ENCODE measurements at regions not wholly inside any gene's neighbourhood (a gene's known extent, or its start where the extent isn't known, plus 50 kb on each side); places are given as distances from the start of the nearest gene placed in this dataset.
A peak's percentile ranks its signal among the peaks of the same experiment; 100 is the strongest.
"Not testable (repeated sequence)": the region's sequence is repeated elsewhere in the genome, so short reads cannot be mapped to it uniquely, and the experiment has no call there.

- no peak for DNase-seq (ENCODE audit: low spot score)
Measured at GRCh38 chr12:87332987-87333726, 696.0 kb downstream of the C12orf50 start.

DNA sequence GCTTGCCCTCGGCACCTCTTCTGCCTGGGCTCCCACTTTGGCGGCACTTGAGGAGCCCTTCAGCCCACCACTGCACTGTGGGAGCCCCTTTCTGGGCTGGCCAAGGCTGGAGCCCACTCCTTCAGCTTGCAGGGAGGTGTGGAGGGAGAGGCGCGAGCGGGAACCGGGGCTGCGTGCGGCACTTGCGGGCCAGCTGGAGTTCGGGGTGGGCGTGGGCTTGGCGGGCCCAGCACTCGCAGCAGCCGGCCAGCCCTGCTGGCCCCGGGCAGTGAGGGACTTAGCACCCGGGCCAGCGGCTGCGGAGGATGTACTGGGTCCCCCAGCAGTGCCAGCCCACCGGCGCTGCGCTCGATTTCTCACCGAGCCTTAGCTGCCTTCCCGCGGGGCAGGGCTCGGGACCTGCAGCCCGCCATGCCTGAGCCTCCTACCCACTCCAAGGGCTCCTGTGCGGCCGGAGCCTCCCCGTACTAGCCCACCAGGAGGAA lies 699.1 kb downstream of the C12orf50 start:
- not testable (repeated sequence) for DNase-seq (ENCODE audit: low spot score)

DNA sequence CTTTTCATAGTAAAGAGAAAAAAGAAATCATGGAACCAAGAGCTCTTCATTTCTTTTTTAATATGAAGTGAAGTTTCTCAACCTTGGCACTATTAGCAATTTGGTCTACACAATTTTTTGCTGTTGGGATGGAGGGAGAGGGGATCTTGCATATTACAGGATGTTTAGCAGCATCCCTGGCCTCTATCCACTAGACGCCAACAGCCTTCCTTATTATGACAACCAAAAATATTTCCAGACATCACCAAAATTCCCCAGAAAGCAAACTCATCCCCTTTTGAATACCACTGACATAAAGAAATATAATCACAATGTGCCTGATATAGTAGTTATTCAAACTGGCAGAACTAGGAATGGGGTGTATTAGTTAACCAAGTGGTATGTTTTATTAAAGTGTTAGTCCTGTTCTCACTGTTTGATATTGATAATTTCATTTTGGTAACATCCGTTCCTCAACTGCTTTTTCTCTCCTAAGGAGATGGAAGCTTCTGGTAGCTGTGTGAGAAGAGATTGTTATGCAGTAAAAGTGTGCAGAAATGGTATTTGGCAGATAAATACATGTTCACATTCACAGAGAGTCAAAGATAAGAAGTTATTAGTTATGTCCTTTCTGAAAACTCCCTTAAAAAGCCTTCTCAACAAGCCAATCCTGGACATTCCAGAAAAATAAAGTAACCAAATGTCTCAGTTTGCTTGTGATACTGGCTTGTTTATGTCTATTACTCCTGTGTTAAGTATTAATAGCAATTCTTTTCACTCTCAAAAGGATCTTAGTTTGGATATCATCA lies 699.9 kb downstream of the C12orf50 start:
- DNase-seq (ENCODE audit: low spot score): no peak

GRCh38 chr12:87323369-87323768 lies 705.8 kb downstream of the C12orf50 start:
- no peak for DNase-seq (ENCODE audit: low spot score)

GRCh38 chr12:87320724-87321123 lies 708.5 kb downstream of the C12orf50 start:
- no peak for DNase-seq (ENCODE audit: low spot score)

DNA sequence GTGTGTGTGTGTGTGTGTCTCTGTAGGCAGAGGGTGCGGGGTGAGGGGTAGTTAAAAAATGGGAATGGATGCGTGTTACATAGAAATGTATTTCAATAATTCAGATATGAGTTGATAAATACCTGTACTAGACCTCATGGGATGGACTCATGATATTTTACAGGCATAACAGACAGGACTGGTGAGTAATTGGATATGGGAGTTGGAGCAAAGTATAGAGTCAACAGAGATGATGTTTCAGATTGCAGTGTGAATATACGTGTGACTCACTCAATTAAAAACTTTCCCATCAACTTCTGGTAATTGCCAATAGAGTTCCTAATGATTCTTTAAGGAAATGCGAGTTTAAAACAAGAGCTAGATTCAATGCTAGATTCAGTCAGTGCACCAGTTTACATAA lies 711.9 kb downstream of the C12orf50 start:
- DNase-seq (ENCODE audit: low spot score): no peak

DNA sequence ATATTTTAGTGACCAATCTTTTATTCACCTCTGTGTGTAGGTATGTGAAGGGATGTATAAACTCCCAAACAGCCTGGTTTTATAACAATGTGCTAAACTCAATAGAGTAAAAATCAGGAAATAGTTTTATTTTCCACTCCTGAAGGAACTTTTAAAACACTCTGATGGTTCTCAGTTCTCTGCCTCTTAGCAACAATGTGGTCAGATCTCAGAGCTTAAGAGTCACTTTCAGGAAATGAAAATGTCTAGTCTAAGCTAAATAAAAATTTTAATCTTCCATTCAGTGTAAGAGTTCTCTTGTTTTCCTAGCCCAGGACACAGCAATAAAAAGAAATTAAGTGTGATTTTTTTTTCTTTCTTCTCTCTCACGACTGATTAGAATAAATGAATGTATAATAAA lies 718.0 kb downstream of the C12orf50 start:
- peak; percentile 14 for DNase-seq (ENCODE audit: low spot score)

DNA sequence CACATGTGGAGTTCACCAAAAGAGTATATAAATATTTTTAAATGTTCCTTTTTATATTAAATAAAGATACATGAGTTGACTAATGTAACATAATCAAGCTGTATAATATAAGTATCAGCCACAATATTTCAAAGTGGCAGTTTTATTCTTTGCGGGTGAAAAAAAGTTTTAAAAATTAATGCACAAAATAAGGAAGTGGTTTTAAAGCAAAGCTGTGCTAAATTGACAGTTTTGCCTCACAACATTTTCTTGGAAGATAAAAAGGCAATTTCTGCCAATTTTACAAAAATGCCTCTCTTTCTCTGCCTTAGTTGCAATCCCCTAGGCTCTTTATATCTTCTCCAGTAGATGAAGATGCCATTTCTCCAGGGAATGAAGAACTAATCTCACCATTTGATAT lies 719.1 kb downstream of the C12orf50 start:
- no peak for DNase-seq (ENCODE audit: low spot score)

- no peak for DNase-seq (ENCODE audit: low spot score)
Measured at GRCh38 chr12:87305481-87305880, 723.7 kb downstream of the C12orf50 start.

GRCh38 chr12:87304406-87304805 lies 724.8 kb downstream of the C12orf50 start:
- DNase-seq (ENCODE audit: low spot score): peak; percentile 10

DNA sequence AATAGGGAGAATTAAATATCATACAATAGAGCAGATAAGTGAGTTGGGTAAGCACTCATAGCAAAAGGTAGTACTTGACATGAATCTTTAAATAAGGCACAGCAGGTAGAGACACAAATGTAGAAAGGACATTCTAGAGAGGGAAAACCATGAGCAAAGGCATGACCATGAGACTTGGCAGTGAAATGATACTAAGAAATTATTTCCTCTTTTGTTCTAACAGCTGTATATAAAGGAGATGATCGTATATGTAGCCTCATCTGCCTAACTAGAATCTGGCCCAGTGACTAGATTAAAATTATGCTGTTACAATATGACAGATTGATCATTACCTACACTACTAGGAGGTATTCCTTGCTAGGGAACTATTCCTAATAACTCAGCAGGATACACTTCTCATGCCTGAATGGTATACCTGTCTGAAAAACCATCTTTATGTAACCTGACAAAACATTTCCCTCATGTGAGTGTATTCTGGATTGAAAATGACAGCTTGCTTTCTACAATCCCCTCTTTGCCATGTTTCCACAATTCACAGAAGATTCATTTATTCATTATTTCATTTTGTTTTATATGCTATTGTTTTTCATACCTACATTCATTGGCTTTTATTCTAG lies 725.7 kb downstream of the C12orf50 start:
- DNase-seq (ENCODE audit: low spot score): no peak

DNA sequence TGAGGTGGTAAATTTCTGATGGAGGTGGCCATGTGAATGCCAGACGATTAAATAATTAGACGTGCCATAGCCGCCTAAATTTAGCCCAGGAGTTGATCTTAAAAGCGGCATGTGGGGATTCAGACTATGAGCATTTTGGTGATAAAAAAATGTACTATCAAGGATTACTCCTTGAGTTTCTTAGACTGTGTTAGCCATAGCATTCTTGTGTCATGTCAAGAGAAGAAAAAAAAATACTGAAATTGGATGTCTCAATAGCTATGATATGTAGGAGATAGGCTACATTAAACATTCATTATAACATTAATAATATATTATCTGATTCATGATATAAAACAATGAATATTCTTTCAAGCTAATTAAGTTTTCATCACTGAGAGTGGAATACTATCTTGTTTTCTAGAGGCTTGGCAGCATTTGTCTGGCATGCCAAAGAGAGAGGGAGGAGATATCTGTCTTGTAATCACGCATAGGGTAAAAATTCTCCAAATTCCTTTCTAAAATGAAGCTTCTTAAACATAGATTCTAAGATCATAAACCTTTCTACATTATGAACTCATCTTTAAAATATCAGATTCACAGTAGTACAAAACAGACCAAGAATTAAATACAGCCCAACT lies 727.0 kb downstream of the C12orf50 start:
- DNase-seq (ENCODE audit: low spot score): no peak

GRCh38 chr12:87290505-87290904 lies 738.7 kb downstream of the C12orf50 start:
- no peak for DNase-seq (ENCODE audit: low spot score)

GRCh38 chr12:87283886-87284285 lies 745.3 kb downstream of the C12orf50 start:
- DNase-seq (ENCODE audit: low spot score): no peak

DNA sequence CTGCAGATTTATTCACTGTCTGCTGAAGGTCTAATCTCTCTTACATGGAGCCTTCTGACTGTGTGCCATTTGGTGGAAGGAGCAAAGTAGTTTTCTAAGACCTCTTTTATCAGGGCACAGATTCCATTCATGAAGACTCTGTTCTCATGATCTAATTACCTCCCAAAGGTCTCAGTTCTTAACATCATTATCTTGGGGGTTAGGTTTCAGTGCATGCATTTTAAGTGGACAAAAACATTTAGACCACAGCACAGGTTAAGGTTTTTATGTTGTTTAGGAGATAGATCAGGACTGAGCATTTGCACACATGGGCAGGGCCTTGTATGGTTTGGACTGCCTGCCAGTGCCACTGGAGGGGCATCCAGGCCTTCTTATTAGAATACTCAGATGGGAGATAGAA lies 746.1 kb downstream of the C12orf50 start:
- DNase-seq (ENCODE audit: low spot score): no peak

DNA sequence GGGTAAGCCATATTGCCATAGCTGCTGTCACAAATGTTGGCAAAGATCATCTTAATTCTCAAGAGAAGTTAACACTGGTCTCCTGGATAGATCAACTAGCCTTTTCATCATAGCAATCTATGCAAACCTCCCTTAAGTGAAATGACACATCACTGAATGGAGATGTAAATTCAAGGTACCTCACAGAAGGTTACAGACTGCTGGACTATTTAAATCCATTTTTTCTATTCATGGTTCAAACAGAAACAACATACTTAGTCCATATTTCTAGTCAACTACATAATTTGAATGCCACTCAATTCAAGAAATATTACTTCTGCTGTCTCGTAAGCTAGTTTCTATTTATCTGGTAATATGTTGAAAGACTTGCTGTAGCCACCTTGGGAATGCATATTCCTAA lies 748.3 kb downstream of the C12orf50 start:
- DNase-seq (ENCODE audit: low spot score): no peak

DNA sequence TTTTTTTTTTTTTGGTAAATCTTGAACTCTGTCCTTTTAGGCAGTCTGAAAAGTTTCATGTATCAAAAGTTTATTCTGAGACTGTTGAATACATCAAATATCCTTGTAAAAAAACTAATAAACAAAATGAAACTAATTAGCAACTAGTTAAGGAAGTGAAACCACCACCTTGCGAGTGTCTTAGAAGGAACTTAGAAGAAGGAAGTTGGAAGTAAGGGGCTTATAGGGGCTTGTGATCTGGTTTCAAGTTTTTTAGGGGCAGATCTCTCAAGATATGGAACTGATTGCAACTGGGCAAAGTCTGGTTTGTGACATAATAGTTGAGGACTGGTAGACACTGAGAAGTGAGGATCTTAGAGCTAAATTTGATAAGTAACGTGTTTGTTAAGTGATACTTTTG lies 748.8 kb downstream of the C12orf50 start:
- peak; percentile 2 for DNase-seq (ENCODE audit: low spot score)

DNA sequence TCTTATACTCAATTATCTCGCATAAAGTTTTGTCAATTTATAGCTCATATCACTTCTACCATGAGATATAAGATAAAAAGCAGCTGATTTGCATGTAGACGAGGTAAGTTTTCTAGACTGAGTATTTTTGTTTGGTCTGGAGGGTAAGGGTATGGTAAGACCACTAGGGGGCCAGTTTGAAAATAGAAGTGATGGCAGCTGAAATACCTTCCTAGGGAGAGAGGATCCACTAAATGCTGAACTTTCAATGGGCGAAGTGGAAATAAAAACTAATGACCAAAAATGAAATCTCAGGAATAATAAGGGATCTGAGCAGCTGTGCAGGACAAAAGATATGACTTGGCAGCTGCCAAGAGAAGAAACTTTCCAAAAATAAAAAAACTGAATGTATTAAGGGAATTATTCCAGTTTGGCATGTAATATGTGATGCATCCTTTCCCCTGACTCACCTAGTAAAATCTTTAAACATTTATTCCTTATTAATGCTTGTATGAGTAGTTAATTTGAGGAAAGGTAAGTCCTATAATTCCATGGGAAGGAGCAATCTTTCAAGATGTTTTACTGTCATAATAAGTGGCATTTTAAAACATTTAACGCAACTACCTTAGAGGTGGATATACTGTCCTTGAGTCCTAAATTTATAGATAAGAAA lies 754.5 kb downstream of the C12orf50 start:
- peak; percentile 9 for DNase-seq (ENCODE audit: low spot score)

DNA sequence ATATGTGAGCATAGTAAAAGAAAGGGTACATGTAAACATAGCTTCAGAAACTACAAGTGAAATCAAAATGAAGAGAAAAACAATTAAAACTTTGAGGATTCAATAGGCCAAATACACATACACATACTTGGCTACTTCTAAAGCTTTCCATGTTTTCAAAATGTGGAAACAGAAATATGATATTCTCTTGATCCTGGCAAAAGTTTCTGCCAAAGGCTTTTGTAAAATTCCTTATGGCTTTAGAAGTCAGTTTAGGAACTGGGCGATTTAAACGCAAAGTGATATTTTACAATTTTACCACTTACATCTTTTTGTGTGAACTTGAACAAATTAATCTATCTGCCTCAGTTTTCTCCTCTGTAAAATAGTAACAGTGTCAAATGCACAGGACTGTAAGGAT lies 756.4 kb downstream of the C12orf50 start:
- DNase-seq (ENCODE audit: low spot score): no peak

DNA sequence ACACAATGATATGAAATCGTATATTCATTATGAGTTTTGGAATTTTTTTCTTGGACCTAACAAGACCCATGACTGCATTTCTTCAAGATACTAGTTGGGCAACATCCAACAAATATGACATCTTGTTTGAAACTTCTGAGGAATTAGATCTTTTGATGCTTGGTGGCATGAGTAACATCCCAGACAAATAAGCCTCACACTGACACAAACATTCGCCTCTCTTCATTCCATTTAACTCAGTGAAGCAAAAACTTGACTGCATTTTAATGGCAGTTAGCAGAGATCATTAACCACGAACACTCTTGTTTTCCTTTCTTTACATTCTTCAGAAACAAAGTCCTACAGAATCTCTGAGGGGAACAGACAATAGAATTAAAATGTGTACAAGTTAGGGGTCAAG lies 758.3 kb downstream of the C12orf50 start:
- DNase-seq (ENCODE audit: low spot score): no peak

GRCh38 chr12:87266305-87266704 lies 762.9 kb downstream of the C12orf50 start:
- no peak for DNase-seq (ENCODE audit: low spot score)

GRCh38 chr12:87259391-87259790 lies 769.8 kb downstream of the C12orf50 start:
- no peak for DNase-seq (ENCODE audit: low spot score)
